T-helper 1 cell treated with Interleukin-12 subunit alpha and Interleukin-12 subunit beta and Interleukin-4 antibody, amounts not matched to agents 30 μg/mL and 1 μg/mL, for 36 hours (primary cell): ENCODE measurements at regions not wholly inside any gene's neighbourhood (a gene's known extent, or its start where the extent isn't known, plus 50 kb on each side); places are given as distances from the start of the nearest gene placed in this dataset.

Source experiments
- H3K27ac Mint-ChIP-seq: one replicate; pipeline ENCODE4 v1.8.0; 2021; ENCODE audit warnings: mild to moderate bottlenecking, mixed read lengths
- H3K27me3 Mint-ChIP-seq: one replicate; pipeline ENCODE4 v1.8.0; 2021; ENCODE audit warnings: low read depth, mixed read lengths
- H3K36me3 Mint-ChIP-seq: one replicate; pipeline ENCODE4 v1.8.0; 2021; ENCODE audit warnings: low read depth, mixed read lengths
- H3K4me1 Mint-ChIP-seq: one replicate; pipeline ENCODE4 v1.8.0; 2021; ENCODE audit warnings: low read depth, mixed read lengths
- H3K4me3 Mint-ChIP-seq: one replicate; pipeline ENCODE4 v1.8.0; 2021; ENCODE audit warnings: mild to moderate bottlenecking, moderate library complexity, mixed read lengths
- H3K9me3 Mint-ChIP-seq: one replicate; pipeline ENCODE4 v1.8.0; 2021; ENCODE audit warnings: mixed read lengths

DNA sequence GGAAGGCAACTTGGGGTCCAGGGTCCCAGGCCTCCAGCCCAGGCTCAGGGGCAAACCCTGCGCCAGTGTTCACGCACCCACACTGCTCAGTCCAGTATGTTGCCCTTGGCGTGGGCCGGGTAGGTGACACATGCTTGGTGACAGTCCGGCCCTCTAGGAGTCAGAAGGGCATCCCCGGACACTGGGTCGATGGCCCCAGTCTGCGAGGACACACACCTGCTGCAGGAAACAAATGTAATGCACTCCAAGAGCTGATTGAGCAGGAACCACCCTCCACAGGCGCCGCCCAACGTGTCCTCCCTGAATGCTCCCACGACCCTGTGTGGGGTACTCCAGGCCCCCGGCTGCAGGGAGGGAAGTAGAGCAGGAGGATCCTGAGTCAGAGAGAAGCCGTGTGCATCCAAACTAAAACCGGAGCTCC is 160.7 kb downstream of the DLL1 start:
- Mint-ChIP-seq H3K4me3 (no peak overlapping the region), H3K36me3 (no peaks in the 10 kb centered on the region), H3K27ac (no peak overlapping the region), H3K9me3 (no peaks in the 10 kb centered on the region), H3K4me1 (no peaks in the 10 kb centered on the region), H3K27me3 (no peaks in the 10 kb centered on the region)

DNA sequence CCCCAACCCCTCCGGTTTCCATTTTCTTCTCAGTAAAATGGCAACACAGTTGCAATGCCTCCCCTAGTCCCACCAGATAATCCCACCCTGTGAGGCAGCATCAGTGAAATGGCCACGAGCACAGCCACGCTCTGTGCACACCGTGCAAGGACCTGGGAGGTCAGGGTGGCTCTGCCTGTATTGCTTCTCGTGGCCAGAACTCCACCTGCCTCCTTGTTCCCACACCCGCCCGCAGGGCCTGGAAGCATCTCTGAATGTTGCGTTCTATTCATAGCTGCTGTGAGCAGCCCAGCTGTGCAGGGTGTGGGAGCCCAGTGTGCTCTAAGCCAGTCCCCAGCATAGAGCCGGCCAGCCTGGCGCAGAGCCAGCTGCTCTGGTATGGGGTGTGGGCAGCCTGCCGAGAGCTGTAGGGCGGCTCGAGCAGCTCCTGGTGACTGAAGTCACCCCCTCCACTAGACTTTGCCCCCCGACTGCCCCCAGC is 161.1 kb downstream of the DLL1 start:
- Mint-ChIP-seq H3K4me1 (no peaks in the 10 kb centered on the region), H3K36me3 (no peaks in the 10 kb centered on the region), H3K27ac (no peak overlapping the region), H3K27me3 (no peaks in the 10 kb centered on the region), H3K9me3 (no peaks in the 10 kb centered on the region), H3K4me3 (no peak overlapping the region)

- H3K4me3 Mint-ChIP-seq = no peak overlapping the region
- H3K4me1 Mint-ChIP-seq = no peaks in the 10 kb centered on the region
- H3K9me3 Mint-ChIP-seq = no peaks in the 10 kb centered on the region
- no peaks in the 10 kb centered on the region for H3K27me3 Mint-ChIP-seq
- H3K36me3 Mint-ChIP-seq = no peaks in the 10 kb centered on the region
- no peak overlapping the region for H3K27ac Mint-ChIP-seq
Measured at GRCh38 chr6:170128811-170129681, 161.8 kb downstream of the DLL1 start.

DNA sequence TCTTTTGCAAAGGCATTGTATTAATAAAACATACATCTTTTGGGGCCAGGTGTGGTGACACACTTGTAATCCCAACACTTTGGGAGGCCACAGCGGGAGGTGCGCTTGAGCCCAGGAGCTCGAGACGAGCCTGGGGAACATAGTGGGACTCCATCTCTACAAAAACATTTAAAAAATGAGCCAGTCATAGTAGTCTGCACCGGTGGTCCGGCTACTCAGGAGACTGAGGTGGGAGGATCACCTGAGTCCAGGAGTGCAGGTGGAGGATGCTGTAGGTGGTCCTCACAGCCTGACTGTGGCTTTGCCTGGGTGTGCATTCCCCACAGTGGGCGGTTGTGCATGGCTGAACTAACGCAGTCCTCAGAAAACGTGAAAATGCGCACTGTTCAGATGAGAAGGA is 162.5 kb downstream of the DLL1 start:
- H3K4me3 Mint-ChIP-seq = no peak overlapping the region
- no peaks in the 10 kb centered on the region for H3K9me3 Mint-ChIP-seq
- no peak overlapping the region for H3K27ac Mint-ChIP-seq
- H3K27me3 Mint-ChIP-seq = no peaks in the 10 kb centered on the region
- H3K4me1 Mint-ChIP-seq = no peaks in the 10 kb centered on the region
- no peaks in the 10 kb centered on the region for H3K36me3 Mint-ChIP-seq

DNA sequence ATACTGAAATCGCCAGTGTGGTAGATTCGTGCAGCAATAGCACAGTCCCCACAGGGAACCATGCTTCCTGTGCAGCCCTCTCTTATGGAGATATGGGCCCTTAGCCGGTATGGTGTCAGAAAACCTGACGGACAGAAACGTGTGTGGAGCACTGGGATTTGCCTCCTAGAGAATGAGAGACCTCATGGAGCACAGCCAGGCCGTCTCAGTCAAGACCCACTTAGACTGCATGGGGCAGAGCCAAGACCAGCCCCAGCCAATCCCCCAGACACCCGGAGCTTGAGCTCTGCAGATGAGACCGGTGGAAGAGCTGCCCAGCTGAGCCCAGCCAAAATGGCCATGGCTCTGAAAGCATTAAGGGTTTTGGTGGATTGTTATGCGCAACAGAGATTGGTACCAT is 163.7 kb downstream of the DLL1 start:
- no peak overlapping the region for H3K4me3 Mint-ChIP-seq
- H3K27me3 Mint-ChIP-seq = no peaks in the 10 kb centered on the region
- H3K4me1 Mint-ChIP-seq = no peaks in the 10 kb centered on the region
- H3K27ac Mint-ChIP-seq = no peak overlapping the region
- no peaks in the 10 kb centered on the region for H3K9me3 Mint-ChIP-seq
- no peaks in the 10 kb centered on the region for H3K36me3 Mint-ChIP-seq

GRCh38 chr6:170125456-170126300 is 165.2 kb downstream of the DLL1 start:
- no peaks in the 10 kb centered on the region for H3K4me1 Mint-ChIP-seq
- H3K27me3 Mint-ChIP-seq = no peaks in the 10 kb centered on the region
- peaks cover 2% of the 10 kb centered on the region for H3K36me3 Mint-ChIP-seq
- peaks cover 10% of the 10 kb centered on the region for H3K9me3 Mint-ChIP-seq
- H3K4me3 Mint-ChIP-seq = no peak overlapping the region
- H3K27ac Mint-ChIP-seq = no peak overlapping the region

DNA sequence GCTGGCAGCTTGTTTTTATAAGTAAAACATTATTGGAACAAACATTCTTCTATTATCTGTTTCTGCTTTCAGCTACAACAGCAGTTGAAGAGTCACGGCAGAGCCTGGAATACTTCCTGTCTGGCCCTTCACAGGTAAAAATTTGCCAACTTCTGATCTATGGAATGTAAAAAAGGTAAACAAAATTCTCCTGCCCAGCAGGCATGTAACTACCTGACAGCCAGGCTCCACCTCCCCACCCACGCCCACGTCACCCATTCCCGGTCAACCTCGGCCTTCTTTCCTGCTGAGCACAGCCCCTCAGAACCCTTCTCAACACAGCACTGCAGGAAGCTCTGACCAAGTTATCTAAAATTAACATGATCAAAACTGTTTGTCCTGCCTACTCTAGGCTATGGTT is 166.0 kb downstream of the DLL1 start:
- H3K27me3 Mint-ChIP-seq = no peaks in the 10 kb centered on the region
- H3K4me1 Mint-ChIP-seq = no peaks in the 10 kb centered on the region

GRCh38 chr6:170124150-170124549 is 166.7 kb downstream of the DLL1 start:
- no peak overlapping the region for H3K27ac Mint-ChIP-seq
- peaks cover 24% of the 10 kb centered on the region for H3K9me3 Mint-ChIP-seq
- H3K4me3 Mint-ChIP-seq = no peak overlapping the region
- peaks cover 2% of the 10 kb centered on the region for H3K36me3 Mint-ChIP-seq
- no peaks in the 10 kb centered on the region for H3K4me1 Mint-ChIP-seq
- H3K27me3 Mint-ChIP-seq = no peaks in the 10 kb centered on the region

More for the DNA sequence above, 166.0 kb downstream of the DLL1 start:
- Mint-ChIP-seq H3K4me3 (no peak overlapping the region), H3K27ac (no peak overlapping the region), H3K36me3 (peaks cover 2% of the 10 kb centered on the region), H3K9me3 (peaks cover 17% of the 10 kb centered on the region)

GRCh38 chr6:170122651-170123050 is 168.2 kb downstream of the DLL1 start:
- H3K9me3 Mint-ChIP-seq = peaks cover 25% of the 10 kb centered on the region
- no peak overlapping the region for H3K27ac Mint-ChIP-seq
- peaks cover 3% of the 10 kb centered on the region for H3K27me3 Mint-ChIP-seq
- peaks cover 2% of the 10 kb centered on the region for H3K36me3 Mint-ChIP-seq
- H3K4me3 Mint-ChIP-seq = no peak overlapping the region
- H3K4me1 Mint-ChIP-seq = no peaks in the 10 kb centered on the region

DNA sequence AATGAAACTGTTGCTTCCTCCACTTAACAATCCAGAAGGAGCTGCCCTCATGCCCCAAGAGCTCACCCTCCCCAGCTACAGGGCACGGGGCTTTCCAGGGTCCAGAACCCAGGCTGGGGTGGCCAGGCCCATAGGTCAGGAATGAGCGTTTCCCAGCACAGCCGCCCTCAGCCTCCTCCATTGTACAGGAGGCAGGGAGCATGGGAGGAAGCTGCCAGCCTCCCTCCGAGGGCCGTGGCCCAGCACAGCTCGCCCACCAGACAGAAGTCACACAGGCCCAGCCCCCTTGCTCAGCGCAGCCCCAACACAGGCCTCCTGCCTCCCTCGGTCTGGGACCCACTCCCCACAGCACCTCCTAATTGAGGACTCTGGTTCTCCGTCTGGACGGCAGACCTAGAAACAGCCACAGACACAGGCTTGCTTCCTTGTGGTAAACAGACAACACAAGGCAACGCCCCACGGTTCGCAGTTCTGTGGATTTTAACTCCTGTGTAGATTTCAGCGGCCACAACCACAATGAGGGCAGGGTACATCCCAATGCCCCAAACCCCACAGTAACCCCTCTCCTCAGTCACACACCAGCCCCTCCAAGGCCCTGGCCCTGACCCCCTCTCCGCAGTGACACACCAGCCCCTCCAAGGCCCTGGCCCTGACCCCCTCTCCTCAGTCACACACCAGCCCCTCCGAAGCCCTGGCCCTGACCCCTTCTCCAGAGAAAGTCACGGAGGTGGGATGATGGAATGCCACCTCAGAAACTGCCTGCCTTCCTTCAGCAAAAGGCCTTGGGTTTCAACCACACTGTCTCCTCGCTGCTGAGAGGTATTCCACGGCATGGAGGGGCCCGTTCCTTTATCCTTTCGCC is 173.5 kb downstream of the DLL1 start:
- no peak overlapping the region for H3K27ac Mint-ChIP-seq
- H3K4me3 Mint-ChIP-seq = no peak overlapping the region
- H3K4me1 Mint-ChIP-seq = no peaks in the 10 kb centered on the region

DNA sequence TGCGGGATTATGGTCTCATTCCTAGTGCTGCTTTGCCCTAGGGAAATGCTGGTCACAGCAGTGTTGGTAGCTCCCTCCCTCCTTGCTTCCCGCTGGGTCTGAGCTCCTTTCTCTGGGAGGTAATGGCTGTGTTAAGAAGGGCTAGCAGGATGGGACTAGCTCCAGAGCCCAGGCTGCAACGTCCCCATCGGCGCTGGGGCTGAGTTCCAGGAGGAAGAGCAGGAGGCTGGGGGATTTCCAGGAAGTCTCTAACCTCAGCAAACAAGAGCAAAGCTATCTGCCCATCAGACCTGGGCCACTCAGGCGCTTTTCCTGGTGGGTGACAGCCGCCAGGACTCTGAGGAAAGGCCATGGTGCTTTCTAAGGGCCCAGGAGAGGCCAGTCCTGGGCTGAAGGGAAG is 174.2 kb downstream of the DLL1 start:
- Mint-ChIP-seq H3K4me1 (no peaks in the 10 kb centered on the region), H3K27me3 (peaks cover 9% of the 10 kb centered on the region), H3K36me3 (peaks cover 1% of the 10 kb centered on the region), H3K4me3 (no peak overlapping the region), H3K27ac (no peak overlapping the region), H3K9me3 (peaks cover 23% of the 10 kb centered on the region)

More for the DNA sequence above, 173.5 kb downstream of the DLL1 start:
- Mint-ChIP-seq H3K36me3 (peaks cover 2% of the 10 kb centered on the region), H3K9me3 (peaks cover 25% of the 10 kb centered on the region), H3K27me3 (peaks cover 9% of the 10 kb centered on the region)

GRCh38 chr6:170114956-170115855 is 175.7 kb downstream of the DLL1 start:
- no peaks in the 10 kb centered on the region for H3K36me3 Mint-ChIP-seq
- H3K4me3 Mint-ChIP-seq = no peak overlapping the region
- H3K9me3 Mint-ChIP-seq = peaks cover 10% of the 10 kb centered on the region
- no peak overlapping the region for H3K27ac Mint-ChIP-seq
- peaks cover 9% of the 10 kb centered on the region for H3K27me3 Mint-ChIP-seq
- no peaks in the 10 kb centered on the region for H3K4me1 Mint-ChIP-seq

DNA sequence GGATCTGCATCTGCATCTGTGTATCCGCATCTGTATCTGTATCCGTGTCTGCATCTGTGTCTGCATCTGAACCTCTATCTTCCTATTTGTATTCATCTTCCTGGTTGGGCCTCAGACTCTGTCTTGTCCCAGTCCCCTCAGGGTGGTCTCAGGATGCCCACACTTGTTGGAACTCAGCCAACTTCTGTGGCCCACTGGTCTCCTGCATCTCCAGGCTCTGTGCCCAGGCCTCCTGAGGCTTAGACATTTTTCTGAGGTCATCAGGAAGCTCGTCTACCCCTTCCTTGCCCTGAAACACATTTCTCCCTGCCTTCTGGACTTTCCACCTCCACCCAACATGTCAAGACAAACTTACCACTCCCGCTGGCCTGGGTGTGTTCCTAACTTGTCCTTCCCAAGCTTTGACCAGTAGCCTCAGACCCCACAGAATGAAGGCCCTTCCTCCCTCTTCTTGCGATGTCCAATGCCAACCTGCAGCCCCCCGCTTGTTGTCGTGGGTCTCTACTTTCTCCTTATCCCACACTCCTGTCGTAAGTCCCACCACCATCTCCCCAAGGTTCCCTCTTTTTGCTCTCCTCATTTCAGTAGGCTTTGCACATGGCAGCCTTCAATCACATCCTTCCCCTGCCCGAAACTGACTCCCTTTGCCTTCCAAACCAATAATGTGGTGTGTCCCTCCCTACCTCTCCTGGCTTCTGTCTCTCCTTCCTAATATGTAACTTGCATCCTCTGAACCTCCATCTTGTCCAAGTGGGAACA is 176.5 kb downstream of the DLL1 start:
- Mint-ChIP-seq H3K27me3 (peaks cover 9% of the 10 kb centered on the region), H3K4me3 (no peak overlapping the region), H3K4me1 (no peaks in the 10 kb centered on the region), H3K36me3 (no peaks in the 10 kb centered on the region), H3K27ac (no peak overlapping the region), H3K9me3 (peaks cover 3% of the 10 kb centered on the region)
